HFFc6 (cell line): ENCODE measurements at regions not wholly inside any gene's neighbourhood (a gene's known extent, or its start where the extent isn't known, plus 50 kb on each side); places are given as distances from the start of the nearest gene placed in this dataset.

Experiments
- DNase-seq: peaks from one replicate; pipeline ENCODE4 v3.0.0-alpha.2; 2018
- H3K27ac Mint-ChIP-seq: 2 replicates; pipeline ENCODE4 v1.8.0; 2020; ENCODE audit warnings: mild to moderate bottlenecking, mixed read lengths
- H3K27me3 Mint-ChIP-seq: 2 replicates; pipeline ENCODE4 v1.8.0; 2021; ENCODE audit warnings: mild to moderate bottlenecking, moderate library complexity, mixed read lengths; ENCODE audit not compliant: insufficient read depth
- H3K36me3 Mint-ChIP-seq: 2 replicates; pipeline ENCODE4 v1.8.0; 2021; ENCODE audit warnings: low read depth, mixed read lengths
- H3K4me1 Mint-ChIP-seq: 2 replicates; pipeline ENCODE4 v1.8.0; 2020; ENCODE audit warnings: low read depth, mixed read lengths
- H3K4me3 Mint-ChIP-seq: 2 replicates; pipeline ENCODE4 v1.8.0; 2020; ENCODE audit warnings: mild to moderate bottlenecking, moderate library complexity, mixed read lengths
- H3K9me3 Mint-ChIP-seq: 2 replicates; pipeline ENCODE4 v1.8.0; 2020; ENCODE audit warnings: mild to moderate bottlenecking, mixed read lengths
- TF ChIP-seq, protein P1 (sequence below): fragments of 200-600 bp; sonication (generic); IDR thresholded peaks from 2 replicates; pipeline ENCODE4 v1.5.0; 2021; ENCODE audit warnings: antibody characterized with exemption, mild to moderate bottlenecking

DNA sequence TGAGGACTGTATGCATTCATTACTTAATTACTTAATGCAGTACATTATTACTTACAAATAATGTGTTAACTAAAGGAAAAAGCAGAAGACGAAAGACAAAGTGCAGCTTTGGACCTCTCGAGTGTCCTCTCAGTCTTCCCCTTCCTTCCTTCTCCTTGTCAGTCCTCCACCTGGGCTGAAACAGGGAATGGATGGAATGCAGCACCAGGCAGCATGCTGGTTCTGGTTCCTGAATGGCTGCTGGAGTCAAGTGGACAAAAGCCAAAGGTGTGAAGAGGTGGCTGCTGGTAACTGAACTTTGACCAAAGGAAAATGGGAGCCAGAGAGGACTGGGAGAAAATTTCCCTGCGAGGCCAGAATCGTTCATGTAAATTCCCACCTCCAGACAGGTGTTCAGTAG is 179.5 kb downstream of the GPAM start:
- H3K36me3 Mint-ChIP-seq, result no peaks in the 10 kb centered on the region
- TF ChIP-seq, protein P1, sequence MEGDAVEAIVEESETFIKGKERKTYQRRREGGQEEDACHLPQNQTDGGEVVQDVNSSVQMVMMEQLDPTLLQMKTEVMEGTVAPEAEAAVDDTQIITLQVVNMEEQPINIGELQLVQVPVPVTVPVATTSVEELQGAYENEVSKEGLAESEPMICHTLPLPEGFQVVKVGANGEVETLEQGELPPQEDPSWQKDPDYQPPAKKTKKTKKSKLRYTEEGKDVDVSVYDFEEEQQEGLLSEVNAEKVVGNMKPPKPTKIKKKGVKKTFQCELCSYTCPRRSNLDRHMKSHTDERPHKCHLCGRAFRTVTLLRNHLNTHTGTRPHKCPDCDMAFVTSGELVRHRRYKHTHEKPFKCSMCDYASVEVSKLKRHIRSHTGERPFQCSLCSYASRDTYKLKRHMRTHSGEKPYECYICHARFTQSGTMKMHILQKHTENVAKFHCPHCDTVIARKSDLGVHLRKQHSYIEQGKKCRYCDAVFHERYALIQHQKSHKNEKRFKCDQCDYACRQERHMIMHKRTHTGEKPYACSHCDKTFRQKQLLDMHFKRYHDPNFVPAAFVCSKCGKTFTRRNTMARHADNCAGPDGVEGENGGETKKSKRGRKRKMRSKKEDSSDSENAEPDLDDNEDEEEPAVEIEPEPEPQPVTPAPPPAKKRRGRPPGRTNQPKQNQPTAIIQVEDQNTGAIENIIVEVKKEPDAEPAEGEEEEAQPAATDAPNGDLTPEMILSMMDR, result no peak
- H3K4me3 Mint-ChIP-seq, result no peak overlapping the region
- DNase-seq, result no peak
- H3K27ac Mint-ChIP-seq, result no peak overlapping the region
- H3K27me3 Mint-ChIP-seq, result no peaks in the 10 kb centered on the region; the same call in 1 of the 2 replicates
- H3K4me1 Mint-ChIP-seq, result no peaks in the 10 kb centered on the region
- H3K9me3 Mint-ChIP-seq, result peaks cover 43% of the 10 kb centered on the region

- Mint-ChIP-seq H3K4me1 (no peaks in the 10 kb centered on the region), H3K9me3 (peaks cover 35% of the 10 kb centered on the region), H3K27ac (no peak overlapping the region), H3K4me3 (no peak overlapping the region), H3K27me3 (no peaks in the 10 kb centered on the region; the same call in 1 of the 2 replicates), H3K36me3 (no peaks in the 10 kb centered on the region)
- TF ChIP-seq, protein P1, result no peak
- DNase-seq, result no peak
Measured at GRCh38 chr10:112005044-112005443, 178.5 kb downstream of the GPAM start.

DNA sequence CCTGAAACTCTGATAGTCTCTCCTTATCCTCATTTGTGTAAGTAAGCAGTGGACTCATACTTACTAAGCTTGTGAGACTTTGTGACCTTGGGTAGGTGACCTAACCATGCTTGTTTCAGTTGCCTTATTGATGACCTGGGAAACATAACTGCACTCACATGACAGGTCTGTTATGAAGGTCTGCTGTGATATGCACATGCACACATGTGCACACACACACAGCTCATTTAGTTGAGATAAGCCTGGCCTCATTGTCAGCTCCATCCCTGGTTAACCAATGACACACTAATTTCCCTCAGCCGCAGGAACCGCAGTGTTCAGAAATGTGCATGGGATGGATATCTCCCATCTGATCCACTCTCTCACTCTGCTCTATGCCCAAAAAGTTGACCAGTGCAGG is 177.2 kb downstream of the GPAM start:
- DNase-seq, result no peak
- H3K27ac Mint-ChIP-seq, result no peak overlapping the region
- TF ChIP-seq, protein P1, result no peak
- H3K4me3 Mint-ChIP-seq, result no peak overlapping the region
- no peaks in the 10 kb centered on the region for H3K36me3 Mint-ChIP-seq
- H3K27me3 Mint-ChIP-seq, result no peaks in the 10 kb centered on the region; the same call in 1 of the 2 replicates
- peaks cover 31% of the 10 kb centered on the region for H3K9me3 Mint-ChIP-seq
- H3K4me1 Mint-ChIP-seq, result no peaks in the 10 kb centered on the region

GRCh38 chr10:112006831-112007230 is 176.7 kb downstream of the GPAM start:
- TF ChIP-seq, protein P1, result no peak
- Mint-ChIP-seq H3K27ac (no peak overlapping the region), H3K27me3 (no peaks in the 10 kb centered on the region; the same call in 1 of the 2 replicates), H3K4me1 (no peaks in the 10 kb centered on the region), H3K4me3 (no peak overlapping the region), H3K9me3 (peaks cover 28% of the 10 kb centered on the region), H3K36me3 (no peaks in the 10 kb centered on the region)
- DNase-seq, result no peak

- no peak overlapping the region for H3K4me3 Mint-ChIP-seq
- no peaks in the 10 kb centered on the region for H3K4me1 Mint-ChIP-seq
- TF ChIP-seq, protein P1, result no peak
- no peak for DNase-seq
- H3K9me3 Mint-ChIP-seq, result peaks cover 24% of the 10 kb centered on the region
- H3K27me3 Mint-ChIP-seq, result no peaks in the 10 kb centered on the region; the same call in 1 of the 2 replicates
- no peaks in the 10 kb centered on the region for H3K36me3 Mint-ChIP-seq
- H3K27ac Mint-ChIP-seq, result no peak overlapping the region
Measured at GRCh38 chr10:112022196-112022595, 161.4 kb downstream of the GPAM start.

- no peaks in the 10 kb centered on the region for H3K36me3 Mint-ChIP-seq
- H3K9me3 Mint-ChIP-seq, result peaks cover 32% of the 10 kb centered on the region
- H3K4me1 Mint-ChIP-seq, result no peaks in the 10 kb centered on the region
- no peak overlapping the region for H3K27ac Mint-ChIP-seq
- no peak overlapping the region for H3K4me3 Mint-ChIP-seq
- TF ChIP-seq, protein P1, result no peak
- no peaks in the 10 kb centered on the region; the same call in 1 of the 2 replicates for H3K27me3 Mint-ChIP-seq
- no peak for DNase-seq
Measured at GRCh38 chr10:112024079-112024478, 159.5 kb downstream of the GPAM start.
